GM21447 (cell line): ENCODE measurements at regions not wholly inside any gene's neighbourhood (a gene's known extent, or its start where the extent isn't known, plus 50 kb on each side); places are given as distances from the start of the nearest gene placed in this dataset.
"Not testable (repeated sequence)": the region's sequence is repeated elsewhere in the genome, so short reads cannot be mapped to it uniquely, and the experiment has no call there.

Experiments used
- ATAC-seq: cut with Tn5 transposase; IDR thresholded peaks from one replicate; pipeline ENCODE4 v1.9.1; 2021; ENCODE audit not compliant: unreplicated experiment

DNA sequence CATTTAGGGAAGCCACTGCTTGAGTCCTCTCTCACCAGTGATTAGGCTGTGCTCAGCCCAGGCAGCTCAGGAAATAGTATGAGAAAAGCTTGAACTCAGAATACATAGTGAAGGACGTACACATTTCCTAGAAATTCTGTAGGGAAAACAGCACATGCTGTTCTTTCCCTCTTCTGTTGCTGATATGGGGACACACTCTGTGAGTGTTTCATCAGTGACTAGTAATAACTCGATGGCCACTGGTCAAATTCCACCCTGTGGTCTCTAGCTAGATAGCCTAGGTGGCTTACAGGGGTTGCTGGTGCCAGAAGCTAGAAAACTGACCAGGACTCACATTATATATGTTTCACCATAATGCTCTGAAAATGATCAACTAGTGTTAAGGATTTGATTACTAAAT, 259.8 kb upstream of the SOX4 start:
- ATAC-seq, result no peak

DNA sequence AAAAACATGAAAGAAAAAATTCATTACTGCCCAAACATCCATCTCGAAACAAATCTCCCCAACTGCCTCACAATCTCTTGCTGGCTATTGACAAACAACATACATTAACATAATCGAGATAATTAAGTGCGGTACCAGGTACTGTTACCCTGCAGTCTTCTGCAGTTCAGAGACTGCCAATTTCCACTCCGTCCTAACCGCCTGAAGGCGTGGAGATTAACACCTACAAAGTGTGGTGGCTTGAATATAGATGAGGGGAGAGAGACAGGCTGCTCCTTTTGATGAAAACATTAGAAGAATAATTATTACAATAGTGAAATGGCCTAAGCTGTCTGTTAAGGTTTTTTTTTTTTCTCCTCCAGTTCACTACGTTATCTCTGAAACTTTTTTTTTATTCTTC, 258.9 kb upstream of the SOX4 start:
- ATAC-seq, result no peak

DNA sequence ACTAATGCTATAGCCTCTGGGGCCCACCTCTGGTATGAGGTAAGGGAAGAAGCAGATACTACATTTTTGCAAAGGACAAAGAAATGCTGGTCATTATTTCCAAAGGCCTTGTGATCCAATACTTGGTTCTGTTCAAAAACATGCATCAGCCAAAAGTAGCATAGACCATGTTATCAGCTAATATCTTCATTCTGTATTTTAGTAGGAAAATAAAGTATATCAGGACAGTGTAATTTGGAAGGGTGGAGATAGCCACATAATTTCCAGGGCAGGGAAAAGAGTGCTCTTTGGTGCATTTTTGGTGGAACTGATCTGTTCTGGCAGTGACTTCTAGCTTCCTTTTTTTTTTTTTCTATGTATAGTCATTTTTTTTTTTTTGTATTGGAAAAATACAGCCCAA, 258.0 kb upstream of the SOX4 start:
- no peak for ATAC-seq

DNA sequence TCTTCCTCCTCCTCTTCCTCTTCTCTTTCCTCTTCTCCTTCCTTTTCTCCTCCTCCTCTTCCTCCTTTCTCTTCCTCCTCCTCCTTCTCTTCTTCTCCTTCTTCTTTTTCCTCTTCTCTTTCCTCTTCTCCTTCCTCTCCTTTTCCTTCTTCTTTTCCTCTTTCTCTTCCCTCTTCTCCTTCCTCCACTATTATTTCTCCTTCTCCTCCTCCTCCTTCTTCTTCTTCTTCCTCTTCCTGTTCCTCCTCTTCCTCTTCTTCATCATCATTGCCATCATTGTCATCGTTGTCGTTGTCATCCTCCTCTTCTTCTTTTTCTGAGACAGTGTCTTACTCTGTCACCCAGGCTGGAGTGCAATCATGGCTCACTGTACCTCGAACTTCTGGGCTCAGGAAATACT, 256.3 kb upstream of the SOX4 start:
- no peak for ATAC-seq

DNA sequence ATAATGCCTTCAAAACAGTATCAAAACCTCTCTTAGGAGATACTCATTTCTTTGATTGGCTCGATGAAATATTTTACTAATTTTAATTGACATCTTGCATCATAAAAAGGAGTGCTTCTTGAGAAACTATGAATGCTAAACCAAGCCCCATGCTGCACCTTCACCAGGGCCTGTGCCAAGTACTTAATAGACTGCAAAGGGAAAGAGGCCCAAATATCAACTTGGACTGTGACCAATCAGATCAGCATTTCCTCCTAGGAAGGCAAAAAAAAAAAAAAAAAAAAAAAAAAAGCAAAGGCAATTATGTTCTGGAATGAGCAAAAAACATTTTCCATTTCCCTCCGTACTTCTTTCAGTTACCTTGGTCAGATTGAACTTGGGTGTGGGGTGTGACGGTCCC, 253.0 kb upstream of the SOX4 start:
- no peak for ATAC-seq

DNA sequence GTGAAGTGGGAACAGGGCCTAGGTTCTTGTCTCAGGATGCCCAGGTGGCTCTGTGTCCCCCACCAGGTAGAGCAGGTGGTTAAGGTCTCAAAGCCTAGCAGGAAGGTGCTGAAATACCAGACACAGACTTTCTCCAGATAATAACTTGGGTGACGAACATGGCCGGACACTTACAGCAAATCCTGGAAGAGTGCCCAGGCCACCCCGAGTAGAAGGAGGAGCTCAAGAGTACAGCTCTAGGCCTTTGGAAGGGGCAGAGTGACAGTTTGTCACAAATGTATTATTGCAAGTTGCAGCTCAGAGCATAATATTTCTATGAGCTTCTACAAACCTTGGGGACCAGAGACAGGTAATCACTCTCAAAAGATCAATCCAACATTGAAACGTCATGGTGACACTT, 251.6 kb upstream of the SOX4 start:
- no peak for ATAC-seq

DNA sequence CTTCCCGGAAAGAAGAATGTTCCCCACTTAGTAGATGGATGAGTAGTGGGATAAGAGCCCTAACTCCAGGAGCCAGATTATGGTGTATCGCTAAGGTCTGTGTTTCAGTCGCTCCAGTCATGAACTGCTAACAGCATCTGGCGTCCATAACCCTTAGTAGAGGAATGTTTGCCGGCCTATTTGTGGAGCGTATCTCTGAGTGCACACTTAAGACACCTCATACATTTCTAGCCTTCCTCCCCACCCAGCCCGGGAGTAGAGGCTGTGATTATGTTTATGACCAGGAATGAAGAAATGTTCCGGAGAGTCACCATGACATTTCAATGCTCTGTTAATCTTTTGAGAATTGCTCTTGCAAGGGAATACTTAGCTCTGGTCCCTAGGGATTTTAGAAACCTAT, 251.1 kb upstream of the SOX4 start:
- ATAC-seq, result no peak

DNA sequence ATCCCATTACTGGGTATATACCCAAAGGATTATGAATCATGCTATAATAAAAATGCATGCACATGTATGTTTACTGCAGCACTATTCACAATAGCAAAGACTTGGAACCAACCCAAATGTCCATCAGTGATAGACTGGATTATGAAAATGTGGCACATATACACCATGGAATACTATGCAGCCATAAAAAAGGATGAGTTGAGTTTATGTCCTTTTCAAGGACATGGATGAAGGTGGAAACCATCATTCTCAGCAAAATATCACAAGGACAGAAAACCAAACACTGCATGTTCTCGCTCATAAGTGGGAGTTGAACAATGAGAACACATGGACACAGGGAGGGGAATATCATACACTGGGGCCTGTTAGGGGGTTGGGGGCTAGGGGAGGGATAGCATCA, 247.8 kb upstream of the SOX4 start:
- ATAC-seq, result not testable (repeated sequence)

DNA sequence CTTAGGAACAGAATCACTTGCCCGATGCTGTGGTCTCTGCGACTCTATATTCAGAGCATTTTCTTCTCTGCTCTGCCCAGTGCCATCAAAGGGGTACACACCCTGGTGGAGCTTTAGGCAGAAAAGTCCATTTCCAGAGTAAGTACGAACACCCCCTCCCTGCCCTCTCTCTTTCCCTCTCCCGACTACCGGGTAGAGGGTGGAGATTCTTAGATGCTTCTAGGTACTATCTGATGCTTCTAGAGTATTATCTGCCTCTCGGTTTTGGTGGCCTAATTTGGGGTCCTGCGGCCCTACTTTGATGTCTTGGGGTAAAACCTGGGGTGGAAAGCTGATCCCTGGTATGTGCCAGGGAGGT, 245.4 kb upstream of the SOX4 start:
- no peak for ATAC-seq

DNA sequence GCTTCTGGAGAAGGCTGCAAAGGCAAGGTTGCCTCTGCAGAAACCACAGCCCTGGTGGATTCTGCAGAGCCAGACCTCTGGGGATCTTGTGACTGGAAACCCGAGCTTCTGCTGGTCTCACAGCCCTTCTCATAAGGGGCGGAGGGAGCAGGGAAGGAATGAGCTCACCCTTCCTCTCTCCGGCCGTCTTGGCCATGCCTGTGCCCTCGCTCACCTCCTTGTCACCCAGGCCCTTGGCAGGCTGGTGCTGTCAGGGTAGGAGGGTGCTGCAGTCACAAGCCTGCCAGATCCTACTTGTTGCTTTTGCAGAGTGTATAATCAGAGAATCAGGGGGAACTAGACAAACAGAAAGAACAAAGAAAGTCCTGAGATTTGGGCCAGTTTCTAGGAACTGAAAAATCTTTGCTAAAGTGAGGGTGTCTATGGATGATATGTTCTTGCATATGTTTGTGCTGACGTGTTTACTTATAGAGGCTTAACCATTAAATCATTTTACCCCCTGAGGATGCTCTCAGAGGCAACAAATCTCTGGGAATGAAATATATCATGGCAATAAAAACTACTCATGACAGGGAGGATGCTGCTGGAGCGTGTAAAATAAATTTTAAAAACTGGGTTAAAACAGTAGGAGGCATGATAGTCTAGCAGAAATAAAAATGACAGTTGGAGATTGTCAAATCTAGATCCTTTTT, 244.9 kb upstream of the SOX4 start:
- no peak for ATAC-seq

DNA sequence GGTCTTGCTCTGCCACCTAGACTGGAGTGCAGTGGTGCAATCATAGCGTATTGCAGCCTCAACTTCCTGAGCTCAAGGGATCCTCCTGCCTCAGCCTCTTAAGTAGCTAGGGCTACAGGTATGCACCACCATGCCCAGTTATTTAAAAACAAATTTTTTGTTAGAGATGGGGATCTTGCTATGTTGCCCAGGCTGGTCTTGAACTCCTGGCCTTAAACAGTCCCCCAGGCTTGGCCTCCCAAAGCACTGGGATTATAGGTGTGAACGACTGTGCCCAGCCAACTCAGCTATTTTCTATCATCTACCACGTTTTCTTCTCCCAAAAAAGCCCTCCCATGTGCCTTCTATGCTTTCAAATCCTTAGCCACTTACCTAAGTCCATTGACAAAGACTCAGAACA, 243.7 kb upstream of the SOX4 start:
- no peak for ATAC-seq

DNA sequence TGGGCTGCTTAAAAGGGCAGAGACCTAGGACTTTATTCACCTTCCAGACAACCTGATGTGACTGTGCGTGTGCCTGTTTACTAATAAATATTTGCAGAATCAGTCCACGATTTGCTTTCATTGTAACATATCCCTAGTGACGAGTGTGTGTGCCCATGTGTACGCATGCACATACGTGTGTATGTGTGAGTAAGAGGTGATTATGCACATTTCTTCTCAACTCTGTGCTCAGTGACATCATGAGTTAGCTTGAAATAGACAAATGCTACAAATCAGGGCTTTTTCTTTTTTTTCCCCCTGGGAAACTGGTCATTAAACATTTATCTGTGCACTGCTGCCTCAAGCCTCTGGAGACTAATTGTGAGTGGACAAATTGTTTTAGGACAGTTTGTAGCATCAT, 242.6 kb upstream of the SOX4 start:
- ATAC-seq, result no peak

DNA sequence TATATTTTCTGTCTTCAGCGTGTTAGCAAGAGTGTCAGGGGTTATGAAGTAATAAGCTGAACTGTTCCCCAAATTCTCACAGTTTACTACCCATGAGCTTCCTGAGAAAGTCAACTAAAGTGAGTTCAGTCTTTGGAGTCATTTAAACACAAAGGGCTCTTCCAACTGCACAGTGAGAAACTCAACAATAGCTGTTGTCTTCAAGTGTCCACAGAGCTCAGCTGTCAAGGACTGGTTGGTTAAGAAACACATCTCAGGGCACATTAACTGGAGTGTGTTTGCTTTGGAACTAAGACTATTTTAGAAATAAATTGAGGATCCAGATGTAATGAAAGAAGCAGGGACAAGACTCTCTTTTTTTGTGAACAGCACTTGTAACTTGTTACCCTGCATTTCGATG, 241.4 kb upstream of the SOX4 start:
- no peak for ATAC-seq

DNA sequence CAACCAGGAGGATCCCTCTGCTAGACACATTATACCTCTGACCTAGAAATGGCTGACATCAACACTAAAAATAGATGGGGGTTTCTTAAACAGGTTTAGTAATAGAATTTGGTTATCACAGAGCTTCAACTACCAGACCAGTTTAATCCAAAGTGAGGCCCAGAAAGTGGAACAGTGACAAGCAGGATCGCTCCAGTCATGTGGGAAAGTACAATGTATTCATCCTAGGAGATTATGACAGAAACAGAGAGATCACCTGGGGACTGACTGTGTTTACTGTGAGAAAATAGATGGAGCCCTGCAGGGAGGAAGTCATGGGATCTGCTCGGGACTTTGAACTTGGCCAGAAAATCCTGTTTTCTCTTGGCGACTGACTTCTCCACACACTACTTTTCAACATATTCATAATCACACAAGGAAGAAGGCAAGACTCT, 238.7 kb upstream of the SOX4 start:
- no peak for ATAC-seq

DNA sequence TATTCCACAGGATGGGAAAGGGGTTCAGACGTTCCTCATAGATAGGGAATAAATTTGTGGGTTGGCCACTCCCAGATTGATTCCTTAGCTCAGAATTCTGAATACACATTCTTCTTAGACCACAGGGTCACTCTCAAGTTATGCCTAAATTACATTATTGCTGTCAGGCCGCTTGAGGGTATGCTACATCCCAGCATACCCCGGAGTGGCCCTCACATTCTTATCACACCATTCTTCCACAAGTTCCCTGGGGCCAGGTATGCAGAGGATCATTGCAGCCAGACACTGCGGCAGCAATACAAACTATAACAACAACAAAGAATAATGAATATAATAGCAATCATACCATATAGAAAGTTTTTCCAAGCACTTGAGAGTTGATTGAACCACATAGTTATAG, 237.9 kb upstream of the SOX4 start:
- no peak for ATAC-seq

DNA sequence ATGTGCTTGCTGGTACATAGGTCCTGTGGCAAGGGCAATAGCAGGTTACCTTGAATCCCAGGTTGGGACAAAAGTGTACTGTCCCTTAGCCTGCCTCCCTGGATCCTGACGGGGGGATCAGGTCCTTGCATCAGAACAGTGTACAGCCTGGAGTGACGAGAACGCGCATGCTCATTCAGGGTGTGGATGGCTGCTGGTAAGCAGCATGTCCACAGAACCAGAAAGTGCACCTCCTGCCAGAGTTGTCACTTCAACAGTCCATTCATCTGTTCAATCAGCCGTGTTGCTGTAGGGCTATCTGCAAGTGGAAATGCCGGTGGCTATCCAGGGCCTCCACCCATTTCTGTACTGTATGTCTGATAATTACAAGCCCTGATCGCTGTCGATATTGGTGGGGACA, 236.3 kb upstream of the SOX4 start:
- ATAC-seq, result no peak

DNA sequence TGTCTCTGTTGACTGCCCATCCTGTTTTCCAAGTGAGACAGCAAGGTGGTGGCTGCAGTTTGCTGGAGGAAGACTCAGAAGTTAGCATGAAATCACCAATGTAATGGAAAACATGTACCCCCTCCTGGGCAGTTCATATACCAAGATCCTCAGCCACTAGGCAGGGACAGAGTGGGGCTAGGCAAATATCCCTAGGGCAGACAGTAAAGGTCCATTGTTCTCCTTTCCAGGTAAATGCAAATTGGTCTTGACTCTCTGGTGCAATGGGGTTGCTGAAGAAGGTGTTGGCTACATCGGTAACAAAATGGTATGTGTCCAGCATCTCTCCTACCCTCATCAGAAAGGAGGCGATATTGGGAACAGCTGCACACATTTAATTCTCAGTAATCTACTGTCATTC, 233.6 kb upstream of the SOX4 start:
- ATAC-seq, result no peak

DNA sequence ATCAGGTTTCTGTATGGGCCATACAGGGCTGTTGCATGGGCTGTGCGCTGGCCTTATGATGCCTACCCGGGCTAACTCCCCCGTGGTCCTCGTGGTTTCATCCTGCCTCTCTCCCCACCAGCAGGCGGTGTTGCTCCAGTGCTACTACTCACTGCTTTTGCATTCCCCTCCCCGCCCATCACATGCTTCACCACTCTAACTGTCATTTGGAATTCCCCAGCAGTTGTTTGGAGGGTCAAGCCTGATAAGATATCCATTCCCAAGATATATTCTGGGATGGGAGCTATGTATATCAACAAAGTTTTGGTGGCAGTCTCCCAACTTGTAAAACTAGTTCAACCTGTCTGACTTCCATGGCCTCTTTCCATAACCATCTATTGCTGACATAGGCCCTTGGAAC, 233.2 kb upstream of the SOX4 start:
- no peak for ATAC-seq

DNA sequence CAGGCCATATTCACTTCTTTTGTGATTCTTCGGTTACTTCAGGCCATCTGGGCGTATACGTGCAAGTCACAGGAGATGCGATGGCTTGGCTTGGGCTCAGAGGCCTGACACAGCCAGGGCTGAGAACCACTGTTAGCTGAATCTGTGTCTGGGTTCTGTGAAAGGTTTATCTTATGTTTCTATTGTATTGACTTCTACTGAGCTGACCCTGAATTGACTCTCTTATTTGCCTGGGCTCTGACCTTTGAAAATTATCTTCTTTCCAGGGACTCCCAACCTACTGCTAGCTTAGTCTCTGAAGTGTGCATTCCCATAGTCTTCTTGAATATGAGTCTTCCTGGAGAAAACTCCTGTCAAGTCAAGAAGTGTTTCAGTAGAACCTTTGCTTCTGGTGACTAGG, 226.4 kb upstream of the SOX4 start:
- ATAC-seq, result no peak

DNA sequence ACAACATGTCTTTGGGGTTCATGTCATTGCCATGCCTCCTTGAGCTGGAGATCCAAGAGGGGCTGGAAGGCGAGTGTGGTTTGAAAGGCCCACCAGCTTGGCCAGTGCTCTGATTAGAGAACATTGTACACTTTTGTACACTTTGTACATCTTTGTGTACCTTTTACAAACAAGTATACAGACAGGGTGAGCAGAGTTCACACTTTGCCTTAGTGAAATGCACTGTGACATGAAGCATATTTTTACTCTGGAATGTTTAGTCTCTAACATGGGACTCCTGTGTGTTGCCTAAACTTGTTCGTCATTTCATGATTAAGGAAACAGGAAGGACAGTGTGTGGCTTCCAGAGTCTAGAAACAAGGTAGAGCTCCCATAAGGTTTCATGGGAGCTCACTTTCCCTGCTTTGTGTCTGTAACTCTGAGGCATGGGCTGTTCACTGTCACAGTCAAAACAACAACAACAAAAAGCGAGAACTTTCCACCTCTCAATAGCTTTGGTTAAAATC, 225.8 kb upstream of the SOX4 start:
- no peak for ATAC-seq

DNA sequence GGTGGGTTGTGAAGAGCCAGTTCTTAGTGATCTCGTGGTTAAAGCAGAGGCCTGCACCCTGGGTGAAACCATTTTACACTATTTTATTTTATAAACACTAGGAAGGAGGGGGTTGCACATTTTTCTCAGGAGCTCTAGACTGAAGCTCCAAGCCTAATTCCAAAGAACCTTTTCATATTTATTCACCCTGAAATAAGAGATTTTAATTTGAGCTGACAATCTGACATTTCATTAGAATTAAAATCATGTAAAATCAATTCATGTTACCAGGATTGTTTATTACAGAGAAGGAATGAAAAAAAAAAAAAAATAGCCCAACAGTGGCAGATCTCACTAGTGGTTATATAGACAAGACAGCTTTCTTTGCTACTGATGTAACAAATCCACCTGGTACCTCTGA, 222.5 kb upstream of the SOX4 start:
- ATAC-seq, result no peak

DNA sequence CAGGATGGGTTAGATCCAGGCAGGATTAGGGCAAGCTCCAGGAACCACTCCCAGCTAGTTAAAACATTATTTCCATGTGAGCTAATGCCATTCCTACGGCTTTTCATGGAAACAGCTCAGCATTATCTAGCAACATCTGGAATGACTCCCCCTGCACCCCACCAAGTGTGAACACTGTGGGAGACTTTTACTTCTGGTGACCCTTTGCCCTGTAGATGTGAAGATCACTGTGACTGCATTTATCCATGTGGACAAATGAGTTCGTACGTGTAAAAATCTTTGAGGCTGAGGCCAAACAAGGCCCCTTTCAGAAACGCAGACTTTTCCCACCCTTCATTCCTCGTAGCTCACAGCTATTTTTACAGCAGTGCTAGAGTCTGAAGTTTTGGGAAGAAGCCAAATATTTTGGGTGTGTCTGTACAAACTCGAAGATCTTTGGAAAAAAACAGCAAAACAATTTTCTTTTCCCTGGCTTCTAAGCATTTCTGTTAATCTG, 221.8 kb upstream of the SOX4 start:
- no peak for ATAC-seq
